Muscle of leg (tissue), 3 donors: ENCODE measurements at regions not wholly inside any gene's neighbourhood (a gene's known extent, or its start where the extent isn't known, plus 50 kb on each side); places are given as distances from the start of the nearest gene placed in this dataset.

Experiments
- DNase-seq: peaks from one replicate; pipeline ENCODE4 v3.0.0; 2013
- H3K27ac ChIP-seq: one replicate; pipeline ENCODE4 v1.5.1; 2013; ENCODE audit warnings: mild to moderate bottlenecking, low read length, control low read depth
- H3K27me3 ChIP-seq: one replicate; pipeline ENCODE4 v1.6.1; 2013; ENCODE audit warnings: low read length; ENCODE audit not compliant: control insufficient read depth, insufficient read depth
- H3K36me3 ChIP-seq: one replicate; pipeline ENCODE4 v1.6.1; 2013; ENCODE audit warnings: low read length; ENCODE audit not compliant: control insufficient read depth, insufficient read depth
- H3K4me1 ChIP-seq: one replicate; pipeline ENCODE4 v1.6.1; 2013; ENCODE audit warnings: low read length; ENCODE audit not compliant: control insufficient read depth, insufficient read depth
- H3K4me3 ChIP-seq: one replicate; pipeline ENCODE4 v1.5.1; 2013; ENCODE audit warnings: low read length, control low read depth
- H3K9me3 ChIP-seq: replicated peaks from 2 replicates; pipeline ENCODE4 v1.6.1; 2013; ENCODE audit warnings: low read depth, low read length; ENCODE audit not compliant: control insufficient read depth
- WGBS: methylation state at CpG from one replicate; pipeline ENCODE4 v1.1.5; 2013; ENCODE audit warnings: missing lambda C conversion rate; ENCODE audit not compliant: insufficient coverage; 5-methylcytosine and 5-hydroxymethylcytosine counted together

GRCh38 chr14:87067061-87067460 is 925.9 kb downstream of the GALC start:
- Histone ChIP-seq H3K27me3 (no peaks in the 10 kb centered on the region), H3K36me3 (no peaks in the 10 kb centered on the region), H3K9me3 (no peaks in the 10 kb centered on the region), H3K4me1 (no peaks in the 10 kb centered on the region), H3K27ac (no peak overlapping the region), H3K4me3 (no peak overlapping the region)
- DNase-seq: no peak
- 27% methylated on average over 4 of the region's 4 CpGs for WGBS

GRCh38 chr14:87066221-87066817 is 926.7 kb downstream of the GALC start:
- no peak for DNase-seq
- no peak overlapping the region for H3K4me3 ChIP-seq
- no peak overlapping the region for H3K27ac ChIP-seq
- H3K36me3 ChIP-seq: no peaks in the 10 kb centered on the region
- H3K4me1 ChIP-seq: no peaks in the 10 kb centered on the region
- no peaks in the 10 kb centered on the region for H3K27me3 ChIP-seq
- no peaks in the 10 kb centered on the region for H3K9me3 ChIP-seq
- no CpG with 5 or more reads among the region's 2 CpGs for WGBS

- Histone ChIP-seq H3K9me3 (no peaks in the 10 kb centered on the region), H3K27ac (no peak overlapping the region), H3K36me3 (no peaks in the 10 kb centered on the region), H3K27me3 (no peaks in the 10 kb centered on the region), H3K4me1 (no peaks in the 10 kb centered on the region), H3K4me3 (no peak overlapping the region)
- no CpG with 5 or more reads among the region's 2 CpGs for WGBS
- no peak for DNase-seq
Observed at GRCh38 chr14:87065366-87065765, 927.6 kb downstream of the GALC start.

- Histone ChIP-seq H3K27ac (no peak overlapping the region), H3K27me3 (no peaks in the 10 kb centered on the region), H3K36me3 (no peaks in the 10 kb centered on the region), H3K9me3 (no peaks in the 10 kb centered on the region), H3K4me3 (no peak overlapping the region), H3K4me1 (no peaks in the 10 kb centered on the region)
- no peak for DNase-seq
- WGBS: no CpG with 5 or more reads among the region's 1 CpG
Observed at GRCh38 chr14:87063181-87063580, 929.8 kb downstream of the GALC start.

GRCh38 chr14:87060405-87060804 is 932.6 kb downstream of the GALC start:
- WGBS: 60% methylated on average over 1 of the region's 6 CpGs
- peak; percentile 68 for DNase-seq

GRCh38 chr14:87059060-87059839 is 933.7 kb downstream of the GALC start:
- WGBS: 33% methylated on average over 2 of the region's 5 CpGs
- H3K27me3 ChIP-seq: no peaks in the 10 kb centered on the region
- no peaks in the 10 kb centered on the region for H3K36me3 ChIP-seq
- H3K27ac ChIP-seq: no peak overlapping the region
- no peaks in the 10 kb centered on the region for H3K4me1 ChIP-seq
- H3K9me3 ChIP-seq: no peaks in the 10 kb centered on the region
- H3K4me3 ChIP-seq: no peak overlapping the region
- DNase-seq: peak; percentile 91

More at GRCh38 chr14:87060405-87060804, 932.6 kb downstream of the GALC start:
- peak overlapping the region; percentile 22 for H3K27ac ChIP-seq
- H3K4me1 ChIP-seq: no peaks in the 10 kb centered on the region
- no peaks in the 10 kb centered on the region for H3K9me3 ChIP-seq
- no peak overlapping the region for H3K4me3 ChIP-seq
- H3K36me3 ChIP-seq: no peaks in the 10 kb centered on the region
- H3K27me3 ChIP-seq: no peaks in the 10 kb centered on the region

GRCh38 chr14:87055007-87055406 is 938.0 kb downstream of the GALC start:
- DNase-seq: no peak
- no peaks in the 10 kb centered on the region for H3K36me3 ChIP-seq
- H3K4me3 ChIP-seq: no peak overlapping the region
- no peaks in the 10 kb centered on the region for H3K27me3 ChIP-seq
- H3K4me1 ChIP-seq: no peaks in the 10 kb centered on the region
- H3K27ac ChIP-seq: no peak overlapping the region
- no peaks in the 10 kb centered on the region for H3K9me3 ChIP-seq
- no CpG with 5 or more reads among the region's 2 CpGs for WGBS

GRCh38 chr14:87052646-87053225 is 940.2 kb downstream of the GALC start:
- DNase-seq: peak; percentile 41
- H3K36me3 ChIP-seq: no peaks in the 10 kb centered on the region
- H3K27me3 ChIP-seq: no peaks in the 10 kb centered on the region
- H3K4me3 ChIP-seq: no peak overlapping the region
- WGBS: no CpG with 5 or more reads among the region's 1 CpG
- H3K4me1 ChIP-seq: no peaks in the 10 kb centered on the region
- H3K27ac ChIP-seq: no peak overlapping the region
- no peaks in the 10 kb centered on the region for H3K9me3 ChIP-seq

- Histone ChIP-seq H3K27me3 (no peaks in the 10 kb centered on the region), H3K36me3 (no peaks in the 10 kb centered on the region)
- 29% methylated on average over 1 of the region's 1 CpG for WGBS
Observed at GRCh38 chr14:87050421-87050820, 942.6 kb downstream of the GALC start.

GRCh38 chr14:87049950-87050349 is 943.0 kb downstream of the GALC start:
- no CpG with 5 or more reads among the region's 1 CpG for WGBS

More at GRCh38 chr14:87050421-87050820, 942.6 kb downstream of the GALC start:
- DNase-seq: no peak
- H3K9me3 ChIP-seq: no peaks in the 10 kb centered on the region
- no peak overlapping the region for H3K4me3 ChIP-seq
- H3K4me1 ChIP-seq: no peaks in the 10 kb centered on the region
- H3K27ac ChIP-seq: no peak overlapping the region

More at GRCh38 chr14:87049950-87050349, 943.0 kb downstream of the GALC start:
- DNase-seq: no peak
- H3K9me3 ChIP-seq: no peaks in the 10 kb centered on the region
- H3K4me1 ChIP-seq: no peaks in the 10 kb centered on the region
- H3K4me3 ChIP-seq: no peak overlapping the region
- no peaks in the 10 kb centered on the region for H3K27me3 ChIP-seq
- H3K27ac ChIP-seq: no peak overlapping the region
- no peaks in the 10 kb centered on the region for H3K36me3 ChIP-seq
